Karpas-422 (cell line): ENCODE measurements at regions not wholly inside any gene's neighbourhood (a gene's known extent, or its start where the extent isn't known, plus 50 kb on each side); places are given as distances from the start of the nearest gene placed in this dataset.

Source experiments
- DNase-seq: peaks from one replicate; pipeline ENCODE4 v3.0.0-alpha.2; 2015
- H2AFZ ChIP-seq: fragments of 200-600 bp; sonication (generic); 2 replicates; pipeline ENCODE4 v1.6.1; 2014; ENCODE audit warnings: antibody characterized with exemption, low read length, mixed read lengths
- H3K27ac ChIP-seq: fragments of 200-600 bp; sonication (generic); 2 replicates; pipeline ENCODE4 v1.5.1; 2014; ENCODE audit warnings: mild to moderate bottlenecking, low read length, moderate library complexity
- H3K27me3 ChIP-seq: fragments of 200-600 bp; sonication (generic); 2 replicates; pipeline ENCODE4 v1.6.1; 2014; ENCODE audit warnings: low read length, mixed read lengths
- H3K36me3 ChIP-seq: fragments of 200-600 bp; sonication (generic); 2 replicates; pipeline ENCODE4 v1.6.1; 2014; ENCODE audit warnings: low read length, mixed read lengths; ENCODE audit not compliant: insufficient read depth
- H3K4me1 ChIP-seq: fragments of 200-600 bp; sonication (generic); 2 replicates; pipeline ENCODE4 v1.6.1; 2014; ENCODE audit warnings: mild to moderate bottlenecking, low read length, mixed read lengths
- H3K4me2 ChIP-seq: fragments of 200-600 bp; sonication (generic); 2 replicates; pipeline ENCODE4 v1.6.1; 2014; ENCODE audit warnings: low read length, low read depth, mild to moderate bottlenecking; ENCODE audit not compliant: poor library complexity, severe bottlenecking
- H3K4me3 ChIP-seq: fragments of 200-600 bp; sonication (generic); 2 replicates; pipeline ENCODE4 v1.5.1; 2014; ENCODE audit warnings: mild to moderate bottlenecking, antibody characterized with exemption, low read length, mixed read lengths
- H3K79me2 ChIP-seq: fragments of 200-600 bp; sonication (generic); 2 replicates; pipeline ENCODE4 v1.6.1; 2014; ENCODE audit warnings: mild to moderate bottlenecking, low read length, mixed read lengths
- H3K9ac ChIP-seq: fragments of 200-600 bp; sonication (generic); 2 replicates; pipeline ENCODE4 v1.6.0; 2014; ENCODE audit warnings: low read length
- H3K9me2 ChIP-seq: fragments of 200-600 bp; sonication (generic), shearing (Covaris generic); replicated peaks from 2 replicates; pipeline ENCODE4 v1.6.0; 2014; ENCODE audit warnings: mild to moderate bottlenecking, low read length, moderate library complexity; ENCODE audit not compliant: insufficient read depth
- H3K9me3 ChIP-seq: fragments of 300-700, 200-600 bp; sonication (generic); 2 replicates; pipeline ENCODE4 v1.6.1; 2014; ENCODE audit warnings: low read length, mixed read lengths
- H4K20me1 ChIP-seq: fragments of 200-600 bp; sonication (generic); 2 replicates; pipeline ENCODE4 v1.6.1; 2014; ENCODE audit warnings: mild to moderate bottlenecking, antibody characterized with exemption, low read length, low read depth; ENCODE audit not compliant: insufficient read depth

- no peaks in the 10 kb centered on the region for H3K27me3 ChIP-seq
These were observed 452.5 kb upstream of the ARGLU1 start for GRCh38 chr13:107020393-107020792.

GRCh38 chr13:107018285-107018684 lies 450.3 kb upstream of the ARGLU1 start:
- Histone ChIP-seq H3K9me3 (peaks cover 15% of the 10 kb centered on the region), H3K9me2 (no peaks in the 10 kb centered on the region), H3K36me3 (no peaks in the 10 kb centered on the region), H3K9ac (no peak overlapping the region), H3K4me2 (no peak overlapping the region), H4K20me1 (no peaks in the 10 kb centered on the region), H2AFZ (no peak overlapping the region), H3K4me1 (no peaks in the 10 kb centered on the region), H3K27me3 (no peaks in the 10 kb centered on the region), H3K27ac (no peak overlapping the region), H3K79me2 (no peaks in the 10 kb centered on the region), H3K4me3 (no peak overlapping the region)
- no peak for DNase-seq

More at GRCh38 chr13:107020393-107020792, 452.5 kb upstream of the ARGLU1 start:
- Histone ChIP-seq H3K79me2 (no peaks in the 10 kb centered on the region), H3K4me1 (no peaks in the 10 kb centered on the region), H3K4me3 (no peak overlapping the region), H3K4me2 (no peak overlapping the region), H3K9me3 (peaks cover 17% of the 10 kb centered on the region), H3K9me2 (no peaks in the 10 kb centered on the region), H2AFZ (no peak overlapping the region), H3K36me3 (no peaks in the 10 kb centered on the region), H3K27ac (no peak overlapping the region), H3K9ac (no peak overlapping the region), H4K20me1 (no peaks in the 10 kb centered on the region)
- DNase-seq: no peak

GRCh38 chr13:107006661-107007060 lies 438.7 kb upstream of the ARGLU1 start:
- no peaks in the 10 kb centered on the region for H3K4me1 ChIP-seq
- no peak for DNase-seq

GRCh38 chr13:107005577-107005976 lies 437.6 kb upstream of the ARGLU1 start:
- Histone ChIP-seq H3K9me3 (peaks cover 8% of the 10 kb centered on the region; the same call in 1 of the 2 replicates), H4K20me1 (no peaks in the 10 kb centered on the region), H3K4me3 (no peak overlapping the region), H3K79me2 (no peaks in the 10 kb centered on the region), H3K9me2 (0 out of 2 replicates have a peak, but pooled peaks cover 4% of the 10 kb centered on the region), H3K4me2 (no peak overlapping the region), H3K27me3 (no peaks in the 10 kb centered on the region), H3K27ac (no peak overlapping the region), H3K4me1 (no peaks in the 10 kb centered on the region), H2AFZ (no peak overlapping the region), H3K36me3 (no peaks in the 10 kb centered on the region), H3K9ac (no peak overlapping the region)
- no peak for DNase-seq

More at GRCh38 chr13:107006661-107007060, 438.7 kb upstream of the ARGLU1 start:
- no peak overlapping the region for H2AFZ ChIP-seq
- H4K20me1 ChIP-seq: no peaks in the 10 kb centered on the region
- H3K4me3 ChIP-seq: no peak overlapping the region
- H3K27me3 ChIP-seq: no peaks in the 10 kb centered on the region
- H3K9me2 ChIP-seq: 0 out of 2 replicates have a peak, but pooled peaks cover 4% of the 10 kb centered on the region
- peaks cover 8% of the 10 kb centered on the region; the same call in 1 of the 2 replicates for H3K9me3 ChIP-seq
- no peak overlapping the region for H3K4me2 ChIP-seq
- no peaks in the 10 kb centered on the region for H3K79me2 ChIP-seq
- H3K36me3 ChIP-seq: no peaks in the 10 kb centered on the region
- no peak overlapping the region for H3K27ac ChIP-seq
- no peak overlapping the region for H3K9ac ChIP-seq

DNA sequence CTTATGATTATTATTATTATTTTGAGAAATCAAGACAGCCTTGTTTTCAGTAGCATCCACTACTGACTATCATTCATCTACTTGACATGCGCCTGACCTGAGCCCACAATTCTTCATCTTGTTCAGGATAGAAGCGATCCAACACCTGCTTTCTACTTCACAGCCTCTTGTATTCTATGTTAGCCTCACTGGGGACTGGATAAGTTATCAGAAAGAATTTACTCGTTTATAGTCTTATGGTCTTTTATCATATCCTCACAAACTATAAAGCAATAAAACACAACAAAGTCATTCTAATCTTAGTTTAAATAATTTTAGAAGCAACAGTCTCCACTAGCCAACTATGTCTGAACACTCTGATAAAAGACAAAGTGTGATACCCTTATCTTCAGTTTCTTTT lies 436.0 kb upstream of the ARGLU1 start:
- Histone ChIP-seq H3K36me3 (no peaks in the 10 kb centered on the region), H3K27me3 (no peaks in the 10 kb centered on the region), H2AFZ (no peak overlapping the region), H3K4me1 (no peaks in the 10 kb centered on the region), H3K4me3 (no peak overlapping the region), H3K79me2 (no peaks in the 10 kb centered on the region), H3K9ac (no peak overlapping the region), H3K4me2 (no peak overlapping the region), H3K9me2 (0 out of 2 replicates have a peak, but pooled peaks cover 4% of the 10 kb centered on the region), H3K27ac (no peak overlapping the region), H3K9me3 (peaks cover 5% of the 10 kb centered on the region; the same call in 1 of the 2 replicates), H4K20me1 (no peaks in the 10 kb centered on the region)
- no peak for DNase-seq

DNA sequence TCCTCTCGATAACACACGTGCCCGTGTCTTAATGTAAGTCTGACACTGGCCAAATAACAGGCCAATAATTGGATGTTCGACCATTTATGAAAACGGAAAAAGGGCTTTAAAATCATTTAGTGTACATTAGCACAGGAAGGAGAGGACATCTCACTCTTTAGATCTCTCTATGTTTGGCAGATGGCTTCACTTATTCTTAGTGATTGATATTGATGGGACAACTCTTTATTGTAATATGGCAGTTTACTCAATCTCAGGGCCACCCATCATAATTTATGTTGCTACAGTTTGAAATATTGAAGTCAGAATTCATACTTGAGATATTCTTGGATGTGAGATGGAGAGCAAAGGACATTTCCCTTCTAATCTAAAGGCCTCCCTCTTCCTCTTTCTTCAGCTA lies 430.7 kb upstream of the ARGLU1 start:
- no peak overlapping the region for H2AFZ ChIP-seq
- no peak overlapping the region for H3K27ac ChIP-seq
- H3K9me3 ChIP-seq: peaks cover 5% of the 10 kb centered on the region; the same call in 1 of the 2 replicates
- no peak for DNase-seq
- H3K9ac ChIP-seq: no peak overlapping the region
- no peaks in the 10 kb centered on the region for H3K9me2 ChIP-seq
- H3K4me2 ChIP-seq: no peak overlapping the region
- no peaks in the 10 kb centered on the region for H3K27me3 ChIP-seq
- no peaks in the 10 kb centered on the region for H3K79me2 ChIP-seq
- no peak overlapping the region for H3K4me3 ChIP-seq
- H3K4me1 ChIP-seq: no peaks in the 10 kb centered on the region
- H3K36me3 ChIP-seq: no peaks in the 10 kb centered on the region
- H4K20me1 ChIP-seq: no peaks in the 10 kb centered on the region

- no peak for DNase-seq
- H3K4me3 ChIP-seq: no peak overlapping the region
- H2AFZ ChIP-seq: no peak overlapping the region
- no peaks in the 10 kb centered on the region for H3K27me3 ChIP-seq
- H3K9me3 ChIP-seq: peaks cover 5% of the 10 kb centered on the region; the same call in 1 of the 2 replicates
- no peak overlapping the region for H3K9ac ChIP-seq
- H3K36me3 ChIP-seq: no peaks in the 10 kb centered on the region
- no peaks in the 10 kb centered on the region for H3K9me2 ChIP-seq
- no peaks in the 10 kb centered on the region for H4K20me1 ChIP-seq
- H3K79me2 ChIP-seq: no peaks in the 10 kb centered on the region
- no peaks in the 10 kb centered on the region for H3K4me1 ChIP-seq
- no peak overlapping the region for H3K4me2 ChIP-seq
- no peak overlapping the region for H3K27ac ChIP-seq
These were observed 429.8 kb upstream of the ARGLU1 start for GRCh38 chr13:106997696-106998095.

DNA sequence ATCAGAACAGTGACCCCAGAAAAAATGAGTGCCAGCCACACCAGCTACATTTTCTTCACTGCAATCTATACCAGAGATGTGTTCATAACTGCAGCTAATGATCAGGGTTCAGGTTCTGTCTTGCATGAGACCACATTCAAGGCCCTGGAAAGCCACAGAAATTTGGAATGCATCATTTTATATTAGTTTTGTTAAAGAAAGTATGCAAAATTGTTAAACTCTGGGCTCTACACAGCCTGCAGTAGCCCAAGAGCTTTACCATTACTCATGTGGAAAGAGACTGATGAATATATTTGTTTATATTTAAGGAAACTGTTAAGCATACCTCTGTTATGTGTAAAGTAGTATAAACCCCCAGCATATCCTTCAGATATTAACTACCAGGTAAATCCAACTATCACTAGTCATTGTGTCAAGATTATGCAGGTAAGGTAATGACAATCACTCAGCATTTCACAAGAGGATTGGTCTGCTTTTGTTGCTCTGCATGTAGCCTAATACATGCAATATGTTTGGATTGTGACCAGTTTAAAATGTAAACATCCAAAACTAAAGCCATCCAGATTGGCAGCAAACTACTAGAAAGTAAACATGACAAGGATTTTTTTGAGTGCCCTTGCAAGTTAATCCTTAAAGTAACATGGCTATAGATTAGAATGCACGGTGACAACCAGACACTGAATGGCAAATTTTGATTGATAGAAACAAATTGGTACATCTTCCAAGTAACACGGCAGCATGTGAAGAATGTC lies 429.1 kb upstream of the ARGLU1 start:
- Histone ChIP-seq H3K9ac (no peak overlapping the region), H3K9me2 (no peaks in the 10 kb centered on the region), H4K20me1 (no peaks in the 10 kb centered on the region), H3K27ac (no peak overlapping the region), H3K4me2 (no peak overlapping the region), H3K9me3 (peaks cover 5% of the 10 kb centered on the region; the same call in 1 of the 2 replicates), H3K79me2 (no peaks in the 10 kb centered on the region), H2AFZ (no peak overlapping the region), H3K27me3 (no peaks in the 10 kb centered on the region), H3K36me3 (no peaks in the 10 kb centered on the region), H3K4me1 (no peaks in the 10 kb centered on the region), H3K4me3 (no peak overlapping the region)
- no peak for DNase-seq
